SHP77 (cell line): ENCODE measurements at regions not wholly inside any gene's neighbourhood (a gene's known extent, or its start where the extent isn't known, plus 50 kb on each side); places are given as distances from the start of the nearest gene placed in this dataset.
"Not testable (repeated sequence)": the region's sequence is repeated elsewhere in the genome, so short reads cannot be mapped to it uniquely, and the experiment has no call there.

Source experiments
- DNase-seq, 2 experiments: peaks; one replicate each; lab custom pipeline; 2025; lab: John Stamatoyannopoulos, UW

DNA sequence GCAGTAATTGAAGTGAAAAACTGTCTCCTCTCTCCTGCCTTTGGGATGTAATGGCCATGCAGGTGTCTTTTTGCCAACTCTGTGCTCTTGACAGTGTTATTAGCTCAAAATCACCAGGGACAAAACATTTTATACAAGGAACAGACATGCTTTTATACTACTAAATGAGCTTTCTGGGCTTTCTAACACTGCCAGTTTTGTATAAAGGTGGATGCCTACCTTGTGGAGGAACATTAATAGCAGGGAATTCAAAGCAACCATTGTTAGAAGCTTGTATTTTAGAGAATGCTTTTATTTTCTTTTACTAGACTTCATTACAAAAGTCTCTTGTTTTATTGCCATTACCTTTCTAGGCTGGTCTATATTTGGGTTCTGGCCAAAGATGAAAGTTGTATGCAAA lies 54.7 kb upstream of the ARSJ start:
- no peak for DNase-seq

- no peak for DNase-seq
These were observed 57.0 kb upstream of the ARSJ start for GRCh38 chr4:114036426-114036825.

- no peak for DNase-seq
These were observed 57.4 kb upstream of the ARSJ start for GRCh38 chr4:114036864-114037263.

GRCh38 chr4:114037988-114038387 lies 58.5 kb upstream of the ARSJ start:
- peak; percentile 3 to 27 for DNase-seq

DNA sequence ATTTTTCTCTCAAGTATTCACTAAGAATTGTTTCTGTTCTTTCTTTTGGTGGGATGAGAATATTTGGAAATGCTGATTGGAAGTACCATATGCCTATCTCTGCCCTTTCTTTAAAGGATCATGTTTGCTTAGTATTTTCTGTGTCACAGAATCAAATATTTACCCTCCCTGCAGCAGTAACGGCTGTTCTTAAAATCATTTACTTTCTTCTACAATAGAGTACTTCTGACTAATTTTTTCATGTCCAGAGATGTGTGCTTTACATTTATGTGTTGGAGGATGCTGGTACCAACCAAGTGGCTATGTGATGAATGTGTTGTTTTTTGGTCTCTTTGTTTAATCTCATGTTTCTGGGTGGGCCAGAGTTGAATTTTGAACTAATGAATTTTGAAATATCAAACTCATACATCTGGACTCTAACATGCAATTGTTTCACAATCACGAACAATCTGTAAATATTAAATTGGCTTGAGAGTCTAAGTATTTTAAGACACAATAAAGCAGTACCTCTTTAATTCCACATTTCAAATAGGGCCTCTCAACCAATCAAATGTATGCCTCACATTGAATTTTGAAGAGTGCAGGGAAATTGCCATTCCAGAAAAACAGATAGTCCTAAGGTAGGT lies 59.4 kb upstream of the ARSJ start:
- DNase-seq: peak; percentile 43 to 65

DNA sequence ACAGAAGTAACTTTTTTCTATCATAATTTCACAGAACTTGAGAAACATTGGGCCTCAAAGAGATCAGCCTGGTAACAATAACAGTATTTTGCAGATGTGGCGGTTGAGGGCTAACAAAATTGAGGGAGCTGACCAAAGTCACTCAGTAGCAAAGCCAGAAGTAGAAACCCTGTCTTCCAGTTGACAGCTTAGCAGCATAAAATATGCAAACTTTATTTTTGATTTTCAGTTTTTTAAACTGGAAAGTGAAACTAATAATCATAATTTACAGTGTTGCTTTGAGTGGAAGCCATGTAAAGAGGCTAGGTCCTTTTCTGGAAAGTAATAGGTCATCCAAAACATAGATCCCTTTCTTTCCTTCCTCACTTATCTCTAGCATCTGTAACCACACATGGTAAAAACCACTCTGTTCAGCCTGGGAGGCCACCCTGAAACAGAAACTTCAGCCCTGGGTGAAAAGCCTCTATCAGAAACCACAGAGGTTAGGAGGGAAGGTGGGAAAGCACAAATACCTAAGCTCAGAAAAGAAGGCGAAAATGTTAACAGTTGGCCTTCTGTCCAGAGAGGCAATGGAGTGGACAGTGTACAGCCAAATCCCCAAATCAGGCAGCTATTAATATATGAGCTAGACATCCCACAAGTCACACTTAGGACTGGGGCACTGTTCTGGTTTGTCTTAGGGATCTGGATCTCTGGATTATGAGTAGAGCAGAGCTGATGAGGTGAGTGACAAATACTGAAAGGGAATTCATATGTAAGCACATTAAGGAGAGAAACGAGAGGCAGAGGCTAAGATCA lies 61.1 kb upstream of the ARSJ start:
- no peak for DNase-seq

DNA sequence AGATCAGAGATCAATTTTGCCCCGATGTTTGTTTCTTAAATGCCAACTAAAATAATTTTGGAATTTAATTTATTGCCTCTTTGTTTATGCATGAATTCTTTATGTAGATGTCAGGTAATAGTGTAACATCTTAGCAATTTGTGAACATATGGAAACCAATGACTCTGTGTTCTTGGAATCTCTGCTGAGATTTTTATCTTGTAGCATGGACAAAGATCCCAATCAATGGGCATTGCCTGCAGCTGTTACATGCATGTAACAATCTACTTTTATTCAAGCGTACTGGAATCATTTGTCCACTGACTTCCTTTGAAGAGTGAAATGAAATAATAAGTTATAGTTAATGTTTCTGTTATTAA lies 61.6 kb upstream of the ARSJ start:
- no peak for DNase-seq

DNA sequence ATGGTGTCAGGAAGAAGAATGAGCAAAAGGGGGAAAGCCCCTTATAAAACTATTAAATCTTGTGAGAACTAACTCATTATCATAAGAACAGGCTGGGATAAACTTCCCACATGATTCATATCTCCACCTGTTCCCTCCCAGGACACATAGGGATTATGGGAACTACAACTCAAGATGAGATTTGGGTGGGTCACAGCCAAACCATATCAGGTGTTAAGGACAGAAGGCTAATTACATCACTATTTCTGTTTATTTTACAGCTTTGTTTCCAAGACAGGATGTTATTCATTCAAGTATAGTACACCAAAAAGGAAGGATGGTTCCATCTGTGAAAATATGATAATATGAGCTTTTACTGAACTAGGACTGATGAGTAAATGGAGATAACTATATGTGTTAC lies 63.7 kb upstream of the ARSJ start:
- DNase-seq: no peak

DNA sequence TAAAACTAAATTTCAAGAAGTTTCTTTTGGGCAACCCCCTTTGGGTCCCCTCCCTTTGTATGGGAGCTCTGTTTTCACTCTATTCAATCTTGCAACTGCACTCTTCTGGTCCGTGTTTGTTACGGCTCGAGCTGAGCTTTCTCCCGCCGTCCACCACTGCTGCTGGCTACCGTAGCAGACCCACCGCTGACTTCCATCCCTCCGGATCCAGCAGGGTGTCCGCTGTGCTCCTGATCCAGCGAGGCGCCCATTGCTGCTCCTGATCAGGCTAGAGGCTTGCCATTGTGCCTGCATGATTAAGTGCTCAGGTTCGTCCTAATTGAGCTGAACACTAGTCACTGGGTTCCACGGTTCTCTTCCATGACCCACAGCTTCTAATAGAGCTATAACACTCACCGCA lies 64.9 kb upstream of the ARSJ start:
- DNase-seq: not testable (repeated sequence)

DNA sequence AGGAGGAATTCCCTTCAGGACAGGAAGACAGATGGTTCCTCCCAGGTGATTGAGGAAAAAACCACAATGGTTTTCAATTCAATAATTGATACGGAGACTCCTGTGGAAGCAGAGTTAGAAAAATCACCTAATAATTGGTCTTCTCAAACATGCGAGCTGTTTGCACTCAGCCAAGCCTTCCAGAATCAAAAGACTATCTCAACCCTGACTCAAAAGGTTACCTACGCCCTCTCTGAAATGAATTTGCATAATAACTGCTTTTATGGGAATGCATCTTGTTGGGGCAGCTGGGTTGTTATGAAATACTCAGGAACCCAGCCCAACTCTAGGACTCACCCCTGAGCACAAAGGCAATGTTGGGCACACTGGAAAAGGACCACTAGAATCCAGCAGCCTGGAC lies 66.9 kb upstream of the ARSJ start:
- DNase-seq: no peak

DNA sequence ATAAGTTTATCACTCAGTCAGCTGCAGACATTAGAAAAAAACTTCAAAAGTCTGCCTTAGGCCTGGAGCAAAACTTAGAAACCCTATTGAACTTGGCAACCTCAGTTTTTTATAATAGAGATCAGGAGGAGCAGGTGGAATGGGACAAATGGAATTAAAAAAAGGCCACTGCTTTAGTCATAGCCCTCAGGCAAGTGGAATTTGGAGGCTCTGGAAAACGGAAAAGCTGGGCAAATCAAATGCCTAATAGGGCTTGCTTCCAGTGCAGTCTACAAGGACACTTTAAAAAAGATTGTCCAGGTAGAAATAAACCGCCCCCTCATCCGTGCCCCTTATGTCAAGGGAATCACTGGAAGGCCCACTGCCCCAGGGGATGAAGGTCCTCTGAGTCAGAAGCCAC lies 68.7 kb upstream of the ARSJ start:
- DNase-seq: not testable (repeated sequence)

- no peak for DNase-seq
These were observed 72.8 kb upstream of the ARSJ start for GRCh38 chr4:114052227-114052626.

GRCh38 chr4:114056599-114056998 lies 77.2 kb upstream of the ARSJ start:
- DNase-seq: no peak

DNA sequence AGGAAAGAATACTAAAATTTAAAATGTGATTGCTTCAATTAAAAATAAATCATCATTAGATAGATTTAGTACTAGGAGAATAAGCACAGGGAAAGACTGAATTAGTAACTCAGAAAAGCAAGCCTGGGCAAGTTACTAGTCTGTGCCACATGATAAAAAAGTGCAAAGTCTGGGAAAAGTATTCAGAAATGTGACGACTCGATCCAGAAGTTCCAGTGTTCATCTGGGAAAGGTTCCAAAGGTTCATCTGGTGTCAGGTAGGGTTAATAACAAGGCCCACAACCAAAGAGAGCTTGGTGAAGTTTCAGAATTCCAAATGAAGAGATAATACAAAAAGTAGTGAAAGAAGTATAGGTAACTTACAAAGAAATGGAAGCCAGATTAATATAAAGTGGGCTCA lies 78.3 kb upstream of the ARSJ start:
- no peak for DNase-seq

DNA sequence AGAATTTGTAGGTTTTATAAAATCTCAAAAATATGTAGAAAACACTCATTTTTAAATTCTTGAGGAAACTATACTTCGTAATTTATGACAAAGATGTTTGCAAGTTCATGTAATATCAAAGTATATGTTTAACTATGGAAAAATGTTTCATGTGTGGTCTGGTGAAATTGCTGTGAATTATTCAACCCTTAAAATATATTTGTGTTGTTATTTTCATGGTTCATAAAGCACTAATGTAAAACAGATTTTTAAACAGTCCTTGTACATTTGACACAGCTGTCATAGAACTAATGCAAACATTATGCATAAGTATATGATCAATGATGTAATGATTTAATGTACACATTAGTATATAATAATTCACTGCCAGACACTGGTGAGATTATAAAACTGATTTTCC lies 83.1 kb upstream of the ARSJ start:
- DNase-seq: no peak

DNA sequence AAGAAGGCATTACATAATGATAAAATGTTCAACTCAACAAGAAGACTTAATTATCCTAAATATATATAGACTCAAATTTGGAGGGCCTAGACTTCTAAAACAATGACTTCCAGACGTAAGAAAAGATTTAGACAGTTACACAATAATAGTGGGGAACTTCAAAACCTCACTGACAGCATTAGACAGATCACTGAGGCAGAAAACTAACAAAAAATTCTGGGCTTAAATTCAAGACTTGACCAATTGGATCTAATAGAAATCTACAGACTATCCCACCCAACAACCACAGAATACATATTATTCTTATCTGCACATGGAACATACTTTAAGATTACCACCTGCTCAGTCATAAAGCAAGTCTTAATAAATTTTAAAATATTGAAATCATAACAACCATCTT lies 93.3 kb upstream of the ARSJ start:
- no peak for DNase-seq

DNA sequence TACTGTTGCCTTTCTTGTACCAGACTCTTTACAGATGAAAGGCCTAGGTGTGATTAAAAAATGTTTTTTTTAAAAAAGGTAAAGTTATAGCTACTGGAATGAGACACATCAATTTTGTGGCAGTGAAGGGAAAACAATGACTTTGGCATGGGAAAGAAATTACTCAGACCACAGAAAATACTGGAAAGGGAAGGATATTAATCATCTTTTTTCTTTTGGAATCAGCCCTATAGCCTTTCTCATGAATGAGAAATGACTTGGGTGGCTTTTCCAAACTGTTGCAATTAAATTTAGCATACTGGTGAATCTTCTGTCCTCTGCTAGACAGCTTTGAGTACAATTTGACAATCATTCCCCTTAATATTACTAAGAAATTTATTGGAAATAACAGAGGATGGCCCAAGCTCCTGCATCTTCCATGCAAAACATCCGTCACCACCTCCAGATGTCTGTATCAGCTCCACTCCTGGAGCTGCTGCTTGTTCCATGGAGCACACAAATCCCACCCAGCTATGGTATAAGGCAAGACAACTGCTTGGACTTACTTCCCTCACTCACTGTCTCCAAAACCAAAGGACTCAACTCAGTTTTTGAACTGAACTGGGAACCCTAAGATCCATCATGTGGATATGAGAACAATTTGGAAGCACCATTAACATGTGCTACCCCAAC lies 97.6 kb upstream of the ARSJ start:
- no peak for DNase-seq

- DNase-seq: no peak
These were observed 98.2 kb upstream of the ARSJ start for GRCh38 chr4:114077610-114078009.

DNA sequence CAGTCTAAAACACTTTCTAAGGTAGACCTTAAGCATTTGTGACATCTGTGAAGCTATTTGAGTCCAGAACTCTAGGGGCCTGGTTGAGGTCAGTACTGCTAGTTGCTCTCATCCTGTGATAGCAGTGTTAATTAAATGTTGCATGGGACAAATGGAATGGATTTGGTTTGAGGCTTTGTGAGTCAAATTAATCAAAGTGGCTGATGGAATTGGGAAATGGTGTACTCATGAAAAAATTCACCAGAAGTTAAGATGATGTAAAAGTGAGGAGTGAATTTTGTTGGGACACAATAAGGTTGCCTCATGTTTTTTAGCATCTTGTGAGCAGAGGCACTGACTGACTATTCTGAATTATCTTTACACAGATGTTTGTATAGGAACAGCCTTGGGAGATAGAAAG lies 99.2 kb upstream of the ARSJ start:
- no peak for DNase-seq

- no peak for DNase-seq
These were observed 102.3 kb upstream of the ARSJ start for GRCh38 chr4:114081783-114082182.

- no peak for DNase-seq
These were observed 102.9 kb upstream of the ARSJ start for GRCh38 chr4:114082348-114082747.

DNA sequence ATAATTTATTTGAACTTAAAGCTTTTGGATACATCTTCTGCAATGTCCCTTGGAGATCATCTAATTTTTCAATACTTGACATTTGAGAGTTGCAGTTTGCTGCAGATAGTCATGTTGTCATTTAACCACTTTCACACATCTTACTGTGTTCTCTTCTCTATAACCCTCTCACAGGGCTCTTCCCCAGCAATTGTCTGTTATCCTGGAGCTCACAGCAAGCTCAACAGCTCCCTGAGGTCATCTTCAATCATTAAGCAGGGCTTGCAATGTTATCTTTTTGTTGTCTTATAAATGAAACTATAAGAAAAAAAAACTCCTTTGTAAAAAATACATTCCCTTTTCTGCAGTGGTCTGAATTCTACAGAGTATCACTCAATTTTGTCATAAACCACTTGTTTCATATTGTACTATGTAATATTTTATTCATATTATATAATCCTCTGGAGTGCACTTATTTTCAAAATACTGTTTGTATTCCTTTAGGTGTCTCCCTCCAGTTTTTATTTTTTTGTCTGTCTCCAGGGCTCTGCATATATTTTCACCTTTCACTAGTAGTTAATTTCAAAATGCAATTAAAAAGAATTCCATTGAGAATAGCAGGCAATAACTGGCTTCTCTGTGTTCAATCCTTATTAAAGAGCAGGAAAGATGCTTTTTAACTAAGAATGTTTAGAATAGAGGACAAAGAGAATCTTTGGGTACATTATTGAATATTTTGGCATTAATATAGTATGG lies 106.3 kb upstream of the ARSJ start:
- no peak for DNase-seq
